GM10266 (cell line): ENCODE measurements at regions not wholly inside any gene's neighbourhood (a gene's known extent, or its start where the extent isn't known, plus 50 kb on each side); places are given as distances from the start of the nearest gene placed in this dataset.

ENCODE experiments used
- DNase-seq: peaks from one replicate; pipeline ENCODE4 v3.0.0; 2012; ENCODE audit errors: extremely low spot score
- CTCF ChIP-seq: IDR thresholded peaks from 2 replicates; pipeline ENCODE4 v1.5.1; 2012; ENCODE audit warnings: mild to moderate bottlenecking, low read depth; ENCODE audit not compliant: control insufficient read depth, insufficient read depth; ENCODE audit errors: missing control alignments

DNA sequence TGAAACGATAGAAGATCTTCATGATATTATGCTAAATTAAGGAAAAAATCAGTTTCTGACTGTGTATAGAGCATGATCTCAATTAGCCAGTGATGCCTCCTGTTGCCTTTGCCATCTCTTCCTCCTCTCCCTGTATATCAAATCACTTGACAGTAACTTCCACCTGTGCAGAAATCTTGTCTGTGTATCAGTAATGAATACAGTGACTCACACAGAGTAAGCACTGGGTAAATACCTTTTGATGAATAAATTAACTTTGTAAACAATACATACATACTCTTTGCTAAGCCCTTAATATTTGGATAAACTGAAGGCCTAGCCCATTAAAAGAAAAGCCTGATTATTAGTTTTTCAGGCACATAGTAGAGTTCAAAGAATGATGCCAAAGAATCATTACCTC is 610.6 kb upstream of the NRP1 start:
- TF ChIP-seq CTCF = no peak
- DNase-seq = no peak

DNA sequence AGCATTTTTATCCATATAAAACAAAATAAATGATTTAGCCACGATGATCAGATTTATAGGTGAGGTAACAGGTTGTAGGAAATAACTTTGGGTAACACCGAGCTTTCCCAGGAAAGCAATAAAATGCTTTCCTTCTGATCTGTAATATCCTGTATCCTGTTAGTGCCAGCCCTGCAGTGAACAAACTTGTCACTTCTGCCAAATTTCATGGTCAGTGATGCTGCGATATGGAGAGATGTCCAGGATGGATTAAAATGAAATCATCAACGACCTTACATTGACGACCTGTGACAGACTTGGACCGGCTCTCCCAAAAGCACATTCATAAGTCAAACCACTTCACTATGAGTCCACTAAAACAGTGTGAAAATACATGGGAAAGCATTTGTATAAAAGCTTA is 608.0 kb upstream of the NRP1 start:
- no peak for DNase-seq
- no peak for TF ChIP-seq CTCF

DNA sequence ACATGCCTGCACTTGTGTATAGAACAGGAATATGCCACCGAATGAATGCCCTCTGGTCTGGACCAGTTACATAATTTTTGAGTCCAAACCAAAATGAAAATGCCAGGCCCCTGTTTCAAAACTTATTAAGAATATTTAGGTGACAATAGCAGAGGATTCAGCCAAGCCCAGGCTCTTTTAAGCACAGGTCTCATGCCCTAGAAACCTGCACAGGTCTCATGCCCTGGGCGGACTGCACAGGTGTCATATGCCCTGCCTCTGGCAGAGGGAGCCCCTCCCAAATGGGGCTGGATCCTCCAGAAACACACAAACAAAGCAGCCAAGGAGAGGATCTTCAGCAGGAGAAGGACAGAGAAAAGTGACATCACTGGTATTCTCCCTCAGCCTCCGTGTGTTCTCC is 605.4 kb upstream of the NRP1 start:
- TF ChIP-seq CTCF = no peak
- DNase-seq = no peak

- TF ChIP-seq CTCF = no peak
- no peak for DNase-seq
These were observed 604.9 kb upstream of the NRP1 start for GRCh38 chr10:33939410-33939809.

DNA sequence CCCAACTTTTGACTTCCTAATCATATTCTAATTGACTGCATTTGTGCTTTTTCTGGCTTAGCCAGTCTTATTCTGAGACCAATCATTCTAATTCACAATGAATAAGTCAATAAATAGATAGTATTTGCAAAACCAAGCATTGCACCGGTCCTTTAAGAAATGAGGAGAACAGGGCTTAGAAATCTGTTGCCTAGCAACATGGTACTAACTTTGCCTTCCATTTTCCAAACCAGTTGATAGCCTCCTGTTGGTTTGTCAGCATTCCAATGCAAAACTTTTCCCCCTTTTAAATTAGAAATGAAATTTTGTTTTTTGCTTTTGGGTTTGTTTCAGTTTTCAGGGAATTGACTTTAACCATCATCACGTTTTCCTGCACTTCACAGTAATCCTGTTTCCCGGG is 603.5 kb upstream of the NRP1 start:
- no peak for TF ChIP-seq CTCF
- DNase-seq = no peak

- no peak for DNase-seq
- TF ChIP-seq CTCF = no peak
These were observed 602.7 kb upstream of the NRP1 start for GRCh38 chr10:33937036-33937730.

DNA sequence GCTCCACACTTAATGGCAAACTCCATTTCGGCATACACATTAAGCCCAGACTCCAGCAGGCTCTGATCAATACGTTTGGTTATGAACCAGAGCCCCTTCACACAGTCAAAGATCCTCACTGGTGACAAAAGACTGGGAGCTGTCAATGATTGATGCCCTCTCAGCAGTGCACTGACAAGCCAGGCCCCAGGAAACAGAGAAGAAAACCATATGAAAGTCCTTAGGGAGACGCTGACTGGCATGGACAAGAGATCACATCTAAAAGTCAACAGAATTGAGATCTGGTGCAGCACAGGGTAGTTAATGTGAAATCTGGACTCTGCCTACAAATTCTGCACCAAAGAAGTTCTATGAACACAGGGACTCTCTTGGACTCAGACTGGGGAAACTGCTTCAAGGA is 600.9 kb upstream of the NRP1 start:
- TF ChIP-seq CTCF = no peak
- DNase-seq = no peak
